Sigmoid colon (tissue), 6 donors: ENCODE measurements at regions not wholly inside any gene's neighbourhood (a gene's known extent, or its start where the extent isn't known, plus 50 kb on each side); places are given as distances from the start of the nearest gene placed in this dataset.
"Not testable (repeated sequence)": the region's sequence is repeated elsewhere in the genome, so short reads cannot be mapped to it uniquely, and the experiment has no call there.

ENCODE experiments used
- DNase-seq: peaks from one replicate; pipeline ENCODE4 v3.0.0-alpha.2; 2019
- H3K27ac ChIP-seq, 4 donors: fragments of 200-600 bp; sonication (generic); one replicate each; pipeline ENCODE4 v1.5.1; 2016 to 2019; ENCODE audit warnings: mild to moderate bottlenecking in 1 of 4
- H3K27me3 ChIP-seq, 3 donors: fragments of 200-600 bp; sonication (generic); one replicate each; pipeline ENCODE4 v1.5.1; 2019; ENCODE audit warnings: mild to moderate bottlenecking in 1 of 3
- H3K36me3 ChIP-seq, 4 donors: fragments of 200-600 bp; sonication (generic); one replicate each; pipeline ENCODE4 v1.5.1; 2016 to 2019
- H3K4me1 ChIP-seq, 4 donors: fragments of 200-600 bp; sonication (generic); one replicate each; pipeline ENCODE4 v1.5.1; 2017 to 2019
- H3K4me3 ChIP-seq, 4 donors: fragments of 200-600 bp; sonication (generic); one replicate each; pipeline ENCODE4 v1.5.1; 2017 to 2019; ENCODE audit warnings: mild to moderate bottlenecking in 2 of 4, moderate library complexity in 1 of 4
- H3K9me3 ChIP-seq, 4 donors: fragments of 200-600 bp in 3 of 4; sonication (generic) in 3 of 4; one replicate each; pipeline versions ENCODE4 v1.5.1 to v1.6.1; 2013 to 2019
- CTCF ChIP-seq, 4 experiments: fragments of 450-650 bp in 3 of 4; fragments of 200-600 bp in 1 of 4; IDR thresholded peaks; one replicate each; pipeline ENCODE4 v1.5.1; 2016 to 2019; ENCODE audit warnings: antibody characterized with exemption in 4 of 4, mild to moderate bottlenecking in 3 of 4, moderate library complexity in 2 of 4
- EP300 ChIP-seq, 4 donors: sonication (generic); formaldehyde crosslinking; IDR thresholded peaks; one replicate each; pipeline ENCODE4 v1.6.1; 2017; ENCODE audit warnings: antibody characterized with exemption in 4 of 4
- POLR2A ChIP-seq, 2 donors: fragments of 450-650 bp; IDR thresholded peaks; one replicate each; pipeline ENCODE4 v1.6.1; 2016; ENCODE audit warnings: antibody characterized with exemption in 2 of 2, mild to moderate bottlenecking in 2 of 2, moderate library complexity in 2 of 2
- POLR2AphosphoS5 ChIP-seq, 4 donors: sonication (generic); formaldehyde crosslinking; IDR thresholded peaks; one replicate each; pipeline ENCODE4 v1.6.1; 2017; ENCODE audit warnings: antibody characterized with exemption in 4 of 4
- WGBS, 2 donors: extraction: QIAGEN DNeasy Blood & Tissue Kit; methylation state at CpG; one replicate each; pipeline ENCODE4 v1.1.7; 2013; 5-methylcytosine and 5-hydroxymethylcytosine counted together
- intact Hi-C: fragments of 100-400 bp; cut with DNase I; formaldehyde crosslinking; loops from one replicate; pipeline ENCODE4 v1.15.1; 2023
- donor health status: healthy with polysubstance abuse.
- donor health status: healthy.

DNA sequence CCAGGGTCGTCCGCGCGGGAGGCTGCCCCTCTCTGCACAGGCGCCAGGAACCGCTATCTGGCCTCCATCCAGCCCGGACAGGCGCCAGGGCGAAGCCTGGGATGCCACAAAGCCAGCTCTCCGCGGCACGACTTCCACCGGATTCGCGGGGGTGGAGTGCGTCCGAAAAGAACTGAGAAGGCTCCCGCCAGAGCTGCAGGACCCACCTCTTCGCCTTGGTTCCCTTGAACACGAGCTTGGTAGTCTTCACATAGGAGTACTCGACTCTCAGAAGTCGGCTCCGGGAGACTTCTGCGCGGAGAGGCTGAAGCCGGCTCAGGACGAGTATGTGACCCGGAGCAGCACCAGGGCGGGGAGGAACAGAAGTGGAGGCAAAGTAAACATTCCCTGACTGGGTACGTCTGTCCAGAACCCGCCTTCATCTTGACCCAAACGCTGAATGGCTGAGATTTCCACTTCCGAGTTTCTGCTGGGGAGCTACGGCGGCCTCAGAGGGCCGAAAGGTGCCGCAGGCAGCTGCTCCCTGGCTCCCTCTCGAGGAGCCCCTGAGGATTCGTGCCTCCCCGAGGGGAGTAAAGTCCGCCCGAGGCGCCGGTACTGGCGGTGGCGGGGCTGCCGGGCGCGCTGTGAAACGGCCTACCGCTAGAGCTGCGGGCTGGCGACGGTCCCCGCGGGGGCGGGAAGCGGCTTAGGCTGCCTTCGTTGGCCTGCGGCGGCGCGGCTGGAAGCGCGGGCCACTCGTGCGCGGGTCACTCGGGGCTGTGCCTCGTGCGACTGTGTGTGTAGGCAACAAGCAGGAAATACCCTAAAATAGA is 2654.9 kb upstream of the DEFB115 start:
- H3K27me3 ChIP-seq, H3K4me1 ChIP-seq, H3K9me3 ChIP-seq, intact Hi-C loops, H3K36me3 ChIP-seq: not testable (repeated sequence)
- Histone ChIP-seq H3K27ac (peak overlapping the region; percentile 51 to 87 (median 82)), H3K4me3 (peak overlapping the region; percentile 49 to 74 (median 65))
- peak; percentile 84 for DNase-seq
- TF ChIP-seq POLR2AphosphoS5 (IDR thresholded peaks at IDR 0.05) (peak in 3 of 4 donors; percentile 44 to 73 (median 65)), CTCF (IDR thresholded peaks at IDR 0.05) (peak in 3 of 4 experiments; percentile 24 to 57 (median 40))
- 2 to 9% methylated on average over 71 of the region's 71 CpGs for WGBS, 2 donors

- H3K9me3 ChIP-seq, intact Hi-C loops, DNase-seq, H3K36me3 ChIP-seq, H3K27me3 ChIP-seq, H3K4me1 ChIP-seq: not testable (repeated sequence)
- peak overlapping the region; percentile 49 to 74 (median 65) for H3K4me3 ChIP-seq
- peak overlapping the region; percentile 51 to 87 (median 82) for H3K27ac ChIP-seq
- whole genome bisulfite sequencing, 2 donors, result 67 to 82% methylated on average over 17 of the region's 17 CpGs
Observed at GRCh38 chr20:28603218-28603577, 2654.3 kb upstream of the DEFB115 start.

- TF ChIP-seq EP300 (IDR thresholded peaks at IDR 0.05) (no peak), CTCF (IDR thresholded peaks at IDR 0.05) (no peak), POLR2A (IDR thresholded peaks at IDR 0.05) (no peak), POLR2AphosphoS5 (IDR thresholded peaks at IDR 0.05) (no peak)
- DNase-seq, result no peak
Observed at GRCh38 chr20:28616354-28616753, 2641.1 kb upstream of the DEFB115 start.

DNA sequence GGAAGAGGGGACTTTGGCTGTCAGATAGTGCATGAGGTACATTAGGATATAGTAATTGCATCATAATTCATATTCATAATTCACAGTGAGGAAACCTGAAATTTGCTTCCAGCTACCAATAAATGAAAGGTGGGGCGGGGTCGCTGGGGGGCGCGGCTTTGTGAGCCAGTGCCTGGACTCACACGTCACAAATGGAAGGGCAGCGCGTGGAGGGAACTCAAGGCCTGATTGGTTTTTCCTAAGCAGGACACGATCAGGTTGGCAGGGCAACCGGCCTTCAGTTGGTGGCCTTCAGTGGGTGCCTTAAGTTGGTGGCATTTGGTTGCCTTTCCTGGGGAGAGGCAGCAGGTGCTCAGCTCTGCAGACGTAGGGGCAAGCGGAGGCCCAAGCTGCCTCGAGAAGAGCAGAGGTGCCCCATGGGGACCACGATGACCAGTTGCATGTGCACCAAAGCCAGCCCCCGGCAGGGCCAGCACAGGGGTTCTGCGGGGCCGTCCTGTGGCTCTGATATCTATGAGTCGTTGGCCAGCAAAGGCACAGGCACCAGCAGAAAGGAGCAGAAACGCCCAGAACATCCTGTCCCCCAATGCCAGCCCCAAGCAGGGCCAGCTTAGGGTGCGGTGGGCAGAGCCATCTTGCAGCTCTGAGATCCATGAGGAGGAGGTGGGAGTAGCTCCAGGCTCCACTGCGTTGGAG is 2637.4 kb upstream of the DEFB115 start:
- H3K27ac ChIP-seq, H3K27me3 ChIP-seq, DNase-seq, intact Hi-C loops, H3K4me1 ChIP-seq, H3K36me3 ChIP-seq, H3K4me3 ChIP-seq: not testable (repeated sequence)
- H3K9me3 ChIP-seq, result peaks cover 0 to 11% (median 0%) of the 10 kb centered on the region in 4 donors
- 83 to 84% methylated on average over 20 of the region's 20 CpGs for WGBS, 2 donors

More at GRCh38 chr20:28616354-28616753, 2641.1 kb upstream of the DEFB115 start:
- Histone ChIP-seq H3K9me3 (peaks cover 0 to 11% (median 2%) of the 10 kb centered on the region in 4 donors), H3K27me3 (no peaks in the 10 kb centered on the region), H3K4me3 (no peak overlapping the region), H3K27ac (no peak overlapping the region), H3K4me1 (no peaks in the 10 kb centered on the region), H3K36me3 (no peaks in the 10 kb centered on the region)
- intact Hi-C loops, result no loop called here
- WGBS, 2 donors, result 43 to 45% methylated on average over 1 of the region's 1 CpG

GRCh38 chr20:28625112-28625511 is 2632.4 kb upstream of the DEFB115 start:
- WGBS, 2 donors, result 73 to 79% methylated on average over 2 of the region's 2 CpGs
- H3K4me1 ChIP-seq, H3K27me3 ChIP-seq, H3K4me3 ChIP-seq, DNase-seq, H3K36me3 ChIP-seq, intact Hi-C loops, H3K9me3 ChIP-seq, H3K27ac ChIP-seq: not testable (repeated sequence)

DNA sequence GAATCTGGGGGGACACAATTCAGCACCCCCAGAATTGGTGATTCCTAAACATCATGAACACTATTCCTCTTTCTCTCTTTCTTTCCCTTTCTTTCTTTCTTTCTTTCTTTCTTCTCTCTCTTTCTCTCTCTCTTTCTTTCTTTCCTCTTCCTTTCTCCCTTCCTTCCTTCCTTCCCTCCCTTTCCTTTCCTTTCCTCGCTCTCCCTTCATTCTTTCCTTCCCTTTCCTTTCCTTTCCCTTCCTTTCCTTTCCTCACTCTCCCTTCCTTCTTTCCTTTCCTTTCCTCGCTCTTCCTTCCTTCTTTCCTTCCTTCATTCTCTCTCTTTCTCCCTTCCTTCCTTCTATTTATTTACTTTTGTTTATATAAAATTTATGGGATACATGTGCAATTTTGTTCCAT is 2616.6 kb upstream of the DEFB115 start:
- H3K27me3 ChIP-seq, H3K4me3 ChIP-seq, H3K4me1 ChIP-seq, intact Hi-C loops, H3K36me3 ChIP-seq, H3K27ac ChIP-seq, H3K9me3 ChIP-seq, DNase-seq: not testable (repeated sequence)
- 47 to 51% methylated on average over 2 of the region's 2 CpGs for WGBS, 2 donors
